22Rv1 (cell line): ENCODE measurements at regions not wholly inside any gene's neighbourhood (a gene's known extent, or its start where the extent isn't known, plus 50 kb on each side); places are given as distances from the start of the nearest gene placed in this dataset.

Experiments
- ZFX ChIP-seq: fragments of 450-650 bp; IDR thresholded peaks from 2 replicates; pipeline ENCODE4 v1.6.1; 2017; ENCODE audit warnings: antibody characterized with exemption, borderline replicate concordance
- TF ChIP-seq, protein P1 (sequence below): fragments of 450-650 bp; IDR thresholded peaks from 2 replicates; pipeline ENCODE4 v1.5.1; 2017; ENCODE audit warnings: mild to moderate bottlenecking

DNA sequence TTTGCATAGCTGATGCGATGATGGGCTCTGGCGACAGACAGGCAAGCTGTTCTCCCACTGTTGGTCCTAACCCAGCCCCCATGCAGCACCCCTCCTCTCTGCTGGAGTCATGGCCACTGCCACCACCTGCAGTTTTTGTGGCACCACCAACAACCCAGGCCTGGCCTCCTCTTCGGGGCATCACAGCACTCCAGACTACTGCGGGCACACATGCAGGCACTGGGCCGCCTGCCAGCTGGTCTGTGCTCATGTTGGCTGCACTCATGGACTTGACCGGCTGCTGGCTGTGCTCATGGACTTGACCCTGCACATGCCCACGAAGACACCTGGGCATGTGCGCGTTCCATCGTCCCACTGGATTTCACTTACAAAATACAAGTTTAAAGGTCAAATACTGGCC is 130.9 kb upstream of the TMEM108 start:
- TF ChIP-seq, protein P1, sequence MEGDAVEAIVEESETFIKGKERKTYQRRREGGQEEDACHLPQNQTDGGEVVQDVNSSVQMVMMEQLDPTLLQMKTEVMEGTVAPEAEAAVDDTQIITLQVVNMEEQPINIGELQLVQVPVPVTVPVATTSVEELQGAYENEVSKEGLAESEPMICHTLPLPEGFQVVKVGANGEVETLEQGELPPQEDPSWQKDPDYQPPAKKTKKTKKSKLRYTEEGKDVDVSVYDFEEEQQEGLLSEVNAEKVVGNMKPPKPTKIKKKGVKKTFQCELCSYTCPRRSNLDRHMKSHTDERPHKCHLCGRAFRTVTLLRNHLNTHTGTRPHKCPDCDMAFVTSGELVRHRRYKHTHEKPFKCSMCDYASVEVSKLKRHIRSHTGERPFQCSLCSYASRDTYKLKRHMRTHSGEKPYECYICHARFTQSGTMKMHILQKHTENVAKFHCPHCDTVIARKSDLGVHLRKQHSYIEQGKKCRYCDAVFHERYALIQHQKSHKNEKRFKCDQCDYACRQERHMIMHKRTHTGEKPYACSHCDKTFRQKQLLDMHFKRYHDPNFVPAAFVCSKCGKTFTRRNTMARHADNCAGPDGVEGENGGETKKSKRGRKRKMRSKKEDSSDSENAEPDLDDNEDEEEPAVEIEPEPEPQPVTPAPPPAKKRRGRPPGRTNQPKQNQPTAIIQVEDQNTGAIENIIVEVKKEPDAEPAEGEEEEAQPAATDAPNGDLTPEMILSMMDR, result no peak
- TF ChIP-seq ZFX, result no peak
